Lung microvascular endothelial cell (primary cell): ENCODE measurements at regions not wholly inside any gene's neighbourhood (a gene's known extent, or its start where the extent isn't known, plus 50 kb on each side); places are given as distances from the start of the nearest gene placed in this dataset.

Experiments used
- DNase-seq, 2 donors: peaks; one replicate each; pipeline versions ENCODE4 v3.0.0 to v3.0.0-alpha.2; 2010; ENCODE audit warnings: low read depth in 2 of 2

DNA sequence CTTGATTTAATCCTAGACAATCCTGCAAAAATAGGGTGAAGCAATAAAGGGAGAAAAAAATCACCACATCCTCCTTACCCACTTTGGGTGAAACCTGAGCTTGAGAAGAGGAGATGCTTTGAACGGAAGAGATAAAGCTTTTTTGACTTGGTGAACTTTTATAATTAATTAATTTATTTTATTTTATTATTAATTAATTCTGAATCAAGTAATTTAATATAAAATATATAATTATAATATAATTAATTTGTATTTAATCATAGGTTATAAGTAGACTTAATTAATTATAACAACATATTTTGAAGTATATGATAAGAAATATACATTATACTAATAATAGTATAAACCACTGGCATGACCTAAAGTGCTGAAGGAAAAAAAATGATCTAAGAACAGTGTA lies 2164.8 kb downstream of the LRRC4C start:
- no peak for DNase-seq

DNA sequence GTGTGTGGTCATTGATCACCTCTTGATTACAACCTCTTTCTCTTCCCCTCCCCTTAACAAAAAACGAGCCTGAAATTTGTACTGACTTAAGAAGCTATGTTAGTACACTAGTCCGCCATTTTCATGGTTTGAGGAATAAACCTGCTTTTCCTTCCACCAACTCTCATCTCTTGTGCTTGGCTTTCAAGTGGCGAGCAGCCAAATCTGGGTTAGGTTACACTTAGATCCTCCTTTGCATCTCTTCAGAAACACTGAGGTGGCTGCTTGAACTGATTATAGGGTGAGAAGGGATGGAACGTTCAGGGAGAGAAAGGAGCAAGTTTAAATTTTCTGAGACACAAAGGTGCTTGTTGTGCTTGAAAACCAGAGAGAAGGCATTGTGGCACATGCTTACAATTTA lies 2171.4 kb downstream of the LRRC4C start:
- DNase-seq, result no peak

DNA sequence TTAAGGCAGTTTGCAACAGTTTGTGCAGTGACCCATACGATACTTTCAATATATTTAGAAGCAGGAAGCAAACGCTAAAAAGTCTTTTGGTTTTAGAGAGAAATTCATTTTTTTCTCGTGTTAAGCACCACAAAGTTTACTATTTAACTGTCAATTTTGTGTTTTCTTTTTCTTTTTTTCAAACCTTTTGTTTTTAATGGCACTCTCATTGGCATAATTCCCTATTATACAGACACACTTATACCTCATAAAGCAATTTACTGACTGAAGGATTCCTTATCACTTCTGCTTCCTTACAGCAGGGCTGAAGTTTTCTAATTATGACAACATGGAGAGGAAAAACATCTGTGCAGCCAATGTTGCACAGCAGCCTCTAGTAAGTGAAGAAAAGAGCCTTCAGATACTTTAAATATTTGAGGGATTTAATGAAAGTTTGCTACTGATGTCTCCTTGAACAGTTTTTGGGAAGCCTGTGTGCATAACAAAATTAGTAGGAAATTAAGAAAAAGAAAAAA lies 2191.2 kb downstream of the LRRC4C start:
- no peak for DNase-seq

DNA sequence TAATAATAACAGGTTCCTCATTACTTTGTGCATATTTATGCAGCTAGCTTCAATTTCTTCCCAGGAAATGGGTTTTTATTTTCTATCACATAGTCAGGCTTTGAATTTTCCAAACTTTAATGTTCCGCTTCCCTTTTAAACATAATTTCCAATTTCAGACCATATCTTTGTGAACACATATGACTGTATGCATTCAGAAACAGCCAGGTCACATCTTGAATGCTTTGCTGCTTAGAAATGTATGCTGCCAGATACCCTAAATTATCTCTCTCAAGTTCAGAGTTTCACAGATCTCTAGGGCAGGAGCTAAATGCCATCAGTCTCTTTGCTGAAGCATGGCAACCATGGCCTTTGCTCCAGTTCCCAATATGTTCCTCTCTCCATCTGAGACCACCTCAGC lies 2203.8 kb downstream of the LRRC4C start:
- DNase-seq, result no peak

DNA sequence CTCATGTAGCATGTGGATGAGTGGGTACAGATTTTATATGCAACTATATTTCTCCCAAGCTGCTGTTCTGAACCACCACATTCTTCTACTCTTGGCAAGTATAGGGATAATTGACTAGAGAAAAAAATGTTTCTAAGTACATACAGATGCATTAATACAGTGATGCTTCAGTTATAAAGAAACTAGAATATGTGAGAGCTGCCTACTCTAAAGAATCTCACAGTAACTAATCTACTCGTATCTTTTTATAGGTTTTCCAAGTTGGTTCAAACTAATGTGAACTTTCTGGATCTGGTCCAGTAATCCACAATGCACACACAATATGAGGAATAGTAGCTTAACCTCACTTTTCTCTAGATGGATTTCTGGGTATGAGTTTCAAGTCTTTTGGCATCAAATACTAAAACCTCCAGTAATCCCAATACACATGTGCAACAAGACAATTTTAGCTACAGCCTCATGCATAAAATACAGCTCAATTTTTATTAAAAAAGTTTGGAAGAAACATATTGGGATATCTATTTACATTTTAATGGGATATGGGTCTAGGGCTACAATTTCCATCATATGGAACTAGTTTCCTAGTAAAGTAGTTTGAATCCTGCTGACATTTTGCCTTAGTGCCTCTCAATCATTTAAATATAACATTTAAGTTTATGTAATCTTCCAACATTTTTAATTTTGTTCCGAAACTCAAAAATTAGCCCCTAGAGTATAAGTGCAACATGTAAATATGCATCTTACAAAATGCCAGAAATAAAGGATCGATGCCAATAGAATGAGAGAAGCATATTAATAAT lies 2209.7 kb downstream of the LRRC4C start:
- DNase-seq, result no peak

DNA sequence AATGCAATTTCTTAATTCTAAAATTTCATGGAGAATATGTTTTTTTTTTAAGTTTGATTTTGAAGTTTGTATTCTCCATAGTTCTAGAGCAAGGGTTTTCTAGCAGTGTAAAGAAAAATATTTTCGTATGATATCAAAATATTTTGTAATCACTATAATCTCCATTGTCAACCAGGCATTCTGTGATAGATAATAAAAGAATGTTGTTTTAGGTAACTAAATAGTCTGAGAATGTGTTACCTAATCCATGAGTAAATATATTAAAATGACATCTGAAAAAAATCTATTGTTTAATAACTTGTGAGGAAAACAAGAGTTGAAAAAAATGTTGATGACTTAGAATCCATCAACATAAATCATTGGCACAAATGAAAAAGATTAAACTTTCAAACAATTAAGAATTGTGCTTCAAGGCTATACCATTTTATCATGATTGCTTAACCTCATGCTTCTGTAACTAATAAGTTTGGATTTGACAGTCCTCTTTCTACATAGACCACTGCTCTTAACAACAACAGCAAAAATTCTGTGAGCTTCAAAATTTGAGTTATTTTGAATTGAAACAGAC lies 2211.8 kb downstream of the LRRC4C start:
- DNase-seq, result no peak

DNA sequence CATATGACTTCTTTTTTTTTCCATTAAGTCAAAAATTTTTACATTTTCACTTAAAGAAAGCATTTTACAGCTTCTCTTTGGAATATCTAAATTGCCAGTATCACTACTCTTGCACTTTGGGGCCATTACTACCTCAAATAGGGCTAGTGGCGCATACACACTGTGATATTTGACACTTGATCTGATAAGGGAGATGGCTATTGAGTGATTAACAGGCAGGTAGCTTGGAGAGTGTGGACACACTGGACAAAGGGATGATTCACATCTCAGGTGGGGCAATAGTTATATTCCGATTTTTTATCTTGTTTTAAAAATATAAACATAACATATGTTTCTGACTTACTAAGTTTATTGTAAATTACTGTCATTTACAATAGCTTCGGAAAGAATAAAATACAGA lies 2219.9 kb downstream of the LRRC4C start:
- DNase-seq, result no peak

DNA sequence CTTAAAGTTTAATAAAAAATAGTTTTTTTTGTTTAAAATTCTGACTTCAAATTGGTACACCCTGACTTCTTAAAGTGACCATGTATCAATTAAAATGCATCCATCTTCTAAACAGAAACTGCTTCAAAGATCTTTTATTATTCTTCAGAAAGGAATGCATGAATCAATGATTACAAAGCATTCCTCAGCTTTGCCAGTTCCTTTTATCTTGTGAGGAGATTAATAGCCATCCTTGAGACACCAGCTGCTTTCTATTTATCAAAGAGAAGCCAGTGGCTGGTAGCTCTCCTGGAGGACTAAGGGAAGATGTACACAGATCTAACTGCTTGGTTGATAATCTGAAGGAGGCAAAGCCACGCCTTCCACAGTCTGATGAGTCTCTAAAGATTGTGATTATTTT lies 2222.5 kb downstream of the LRRC4C start:
- DNase-seq, result no peak

DNA sequence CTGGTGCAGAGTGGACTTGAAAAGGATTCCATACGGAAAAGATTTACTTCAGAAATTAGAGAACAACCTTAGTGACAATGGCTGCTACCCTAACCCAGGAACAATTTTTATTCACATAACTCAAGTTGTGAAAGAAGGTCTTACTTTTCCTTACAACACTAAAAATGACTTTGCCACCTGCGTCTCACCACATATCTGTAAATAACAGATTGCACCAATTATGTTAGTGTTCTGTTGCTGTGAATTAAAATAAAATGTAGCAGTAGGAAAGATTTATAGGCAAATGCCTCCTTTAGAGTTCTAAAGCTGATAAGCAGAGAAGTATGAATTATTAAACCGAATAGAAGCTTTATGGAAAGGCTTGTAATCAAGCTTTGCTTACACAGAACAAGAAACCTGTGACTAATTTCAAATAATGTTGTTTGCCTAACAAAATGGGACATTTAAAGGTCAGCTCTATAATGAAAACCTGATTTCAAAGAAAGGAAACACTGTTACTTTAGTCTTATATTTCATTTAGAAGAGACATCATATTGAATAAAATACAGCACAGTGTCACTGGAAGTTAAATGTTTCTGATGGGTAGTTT lies 2237.8 kb downstream of the LRRC4C start:
- no peak for DNase-seq

DNA sequence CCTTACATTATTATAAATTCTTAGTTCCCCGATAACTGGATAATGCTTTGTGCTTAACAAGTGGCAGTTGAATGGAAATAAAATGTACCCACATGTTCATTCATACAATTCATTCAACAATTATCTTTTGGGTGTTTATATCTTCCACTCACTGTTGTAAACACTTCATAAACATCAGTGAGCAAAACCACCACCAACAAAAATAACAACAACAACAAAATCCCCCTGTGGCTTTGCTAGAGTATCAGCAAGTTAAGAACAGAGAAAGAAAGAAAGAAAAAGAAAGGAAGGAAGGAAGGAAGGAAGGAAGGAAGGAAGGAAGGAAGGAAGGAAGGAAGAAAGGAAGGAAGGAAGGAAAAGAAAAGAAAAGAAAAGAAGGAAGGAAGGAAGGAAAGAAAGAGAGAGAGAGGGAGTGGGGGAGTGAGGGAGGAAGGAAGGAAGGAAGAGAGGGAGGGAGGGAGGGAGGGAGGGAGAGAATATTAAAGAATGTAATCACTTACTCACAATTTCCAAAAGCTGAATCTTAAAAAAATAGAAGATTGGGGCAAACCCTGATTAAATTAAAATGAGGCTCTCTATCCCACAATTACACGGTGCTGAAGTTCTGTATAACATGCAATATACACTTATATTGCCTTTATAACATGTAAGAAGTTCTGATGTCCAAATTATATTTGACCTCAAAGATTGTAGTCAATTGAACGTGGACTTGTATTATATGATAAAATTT lies 2238.8 kb downstream of the LRRC4C start:
- DNase-seq, result no peak

DNA sequence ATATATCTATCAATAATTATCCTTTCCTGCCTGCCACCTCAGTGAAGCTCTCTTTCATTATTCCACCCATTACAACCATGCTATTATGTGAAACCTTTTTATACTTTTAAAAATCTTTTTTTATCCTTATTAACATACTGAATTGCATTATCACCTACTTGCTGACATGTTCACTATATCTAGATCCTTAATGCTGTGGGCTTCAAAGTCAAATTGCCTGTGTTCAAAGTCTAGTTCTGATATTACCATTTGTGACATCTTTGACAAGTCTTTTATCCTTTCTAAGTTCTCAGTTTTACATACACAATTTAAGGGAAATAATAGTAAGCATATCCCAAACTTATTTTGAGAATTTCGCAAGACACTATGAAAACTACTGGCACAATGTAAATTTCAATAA lies 2239.4 kb downstream of the LRRC4C start:
- DNase-seq, result no peak

DNA sequence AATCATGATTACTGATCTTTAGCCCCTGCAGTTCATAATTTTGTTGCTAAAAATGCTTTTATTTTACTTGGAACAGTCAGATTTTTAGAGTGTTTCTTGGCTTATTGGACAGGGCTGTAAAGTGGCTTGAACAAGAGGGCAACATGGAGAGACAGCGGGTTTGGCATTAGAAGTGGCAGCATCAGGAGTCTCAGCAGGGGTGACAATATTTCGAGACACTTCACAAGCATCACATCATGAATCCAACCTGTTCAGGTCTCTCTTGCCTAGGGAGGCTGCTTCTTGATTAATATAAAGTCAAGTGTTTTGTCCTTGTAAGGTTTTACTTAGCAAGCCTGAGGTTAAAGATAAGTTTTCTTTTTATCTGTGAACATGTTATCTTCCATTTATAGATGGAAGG lies 2249.5 kb downstream of the LRRC4C start:
- DNase-seq, result no peak

DNA sequence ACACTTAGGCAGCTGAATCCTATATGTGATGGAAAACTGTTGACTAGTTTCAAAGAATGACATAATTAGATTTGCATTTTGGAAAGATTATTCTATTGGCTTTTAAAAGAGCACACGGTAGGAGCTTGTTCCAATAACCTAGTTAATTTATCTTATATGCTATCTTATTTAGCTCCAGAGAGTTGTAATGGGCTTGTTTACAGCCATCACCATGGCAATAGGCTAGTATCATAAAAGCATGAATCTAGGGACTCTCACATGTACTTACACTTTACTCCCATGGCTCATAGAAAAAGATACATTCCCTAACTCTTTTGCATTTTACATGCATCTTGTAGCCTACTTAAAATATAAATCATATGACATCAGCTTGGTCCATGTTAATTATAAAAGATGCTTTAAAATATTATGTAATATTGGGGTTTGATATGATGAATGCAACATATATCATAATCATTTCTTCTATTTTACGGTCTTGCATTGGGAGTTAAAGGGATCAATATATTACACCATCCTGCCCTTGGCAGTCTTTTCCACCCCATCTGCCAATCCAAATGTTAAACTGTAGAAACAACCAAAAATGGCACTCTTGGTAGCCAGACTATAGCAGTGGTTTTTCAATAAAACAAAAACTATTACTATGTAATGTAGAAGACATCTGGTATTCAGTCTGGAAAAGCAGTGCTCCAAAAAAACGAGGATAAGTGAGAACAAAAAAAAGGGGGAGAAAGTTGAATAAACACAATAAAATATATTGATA lies 2254.0 kb downstream of the LRRC4C start:
- DNase-seq, result no peak

DNA sequence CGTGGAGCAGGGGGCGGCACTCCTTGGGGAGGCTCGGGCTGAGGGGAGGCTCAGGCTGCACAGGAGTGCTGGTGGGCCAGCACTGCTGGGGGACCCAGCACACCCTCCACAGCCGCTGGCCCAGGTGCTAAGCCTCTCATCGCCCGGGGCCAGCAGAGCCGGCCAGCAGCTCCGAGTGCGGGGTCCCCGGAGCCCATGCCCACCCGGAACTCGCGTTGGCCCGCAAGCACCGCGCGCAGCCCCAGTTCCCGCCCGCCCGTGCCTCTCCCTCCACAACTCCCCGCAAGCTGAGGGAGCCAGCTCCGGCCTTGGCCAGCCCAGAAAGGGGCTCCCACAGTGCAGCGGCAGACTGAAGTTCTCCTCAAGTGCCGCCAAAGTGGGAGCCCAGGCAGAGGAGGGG lies 2266.8 kb downstream of the LRRC4C start:
- no peak for DNase-seq

DNA sequence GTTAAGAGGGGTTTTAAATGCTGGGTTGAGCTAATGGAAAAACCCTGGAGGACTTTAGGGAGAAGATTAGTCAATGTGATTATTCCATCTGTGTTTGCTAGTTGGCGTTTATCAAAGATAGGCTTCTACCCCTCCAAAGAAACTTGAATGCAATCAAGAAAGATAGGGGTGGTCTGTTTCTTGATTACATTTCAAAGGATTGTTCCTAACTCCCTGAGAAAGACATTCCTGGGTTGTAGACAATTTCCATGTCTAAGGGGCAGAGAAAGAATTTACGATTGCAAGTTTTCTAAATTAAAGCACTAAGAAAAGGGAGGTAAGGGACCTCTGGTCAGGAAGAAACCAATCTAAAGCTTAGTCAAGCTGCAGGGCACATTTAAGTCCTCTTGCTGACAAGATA lies 2268.7 kb downstream of the LRRC4C start:
- DNase-seq, result no peak

DNA sequence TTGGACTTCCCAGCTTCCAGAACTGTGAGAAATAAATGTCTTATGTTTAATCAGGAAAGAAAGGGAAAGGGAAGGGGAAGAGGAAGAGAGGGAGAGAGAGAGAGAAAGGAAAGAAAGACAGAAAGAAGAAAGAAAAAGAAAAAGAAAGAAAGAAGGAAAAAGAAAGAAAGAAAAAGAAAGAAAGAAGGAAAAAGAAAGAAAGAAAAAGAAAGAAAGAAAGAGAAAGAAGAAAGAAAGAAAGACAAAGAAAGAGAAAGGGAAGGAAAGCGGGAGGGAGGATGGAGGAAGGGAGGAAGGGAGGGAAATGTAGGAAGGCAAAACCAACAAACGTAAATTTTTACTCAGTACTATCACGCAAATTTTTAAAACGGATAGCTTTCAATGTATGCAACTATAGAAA lies 2281.8 kb downstream of the LRRC4C start:
- DNase-seq, result no peak

DNA sequence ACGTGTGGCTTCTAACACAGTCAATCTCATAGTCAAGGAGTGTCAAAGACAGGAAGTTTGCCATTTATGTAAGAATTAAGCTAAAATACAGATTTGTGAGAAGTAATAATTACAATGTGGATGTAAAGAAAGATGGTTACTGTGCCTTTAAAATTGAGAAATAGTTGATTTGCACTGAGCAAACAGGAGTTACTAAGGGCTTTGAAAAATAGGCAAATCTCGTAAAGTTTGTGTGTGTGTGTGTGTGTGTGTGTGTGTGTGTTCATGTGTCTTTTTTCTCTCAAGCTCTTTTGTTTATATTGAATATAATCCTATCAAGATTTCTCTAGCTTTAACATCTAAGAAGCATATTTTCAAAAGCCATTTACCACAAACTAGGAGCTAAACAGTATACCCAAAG lies 2284.5 kb downstream of the LRRC4C start:
- DNase-seq, result no peak

DNA sequence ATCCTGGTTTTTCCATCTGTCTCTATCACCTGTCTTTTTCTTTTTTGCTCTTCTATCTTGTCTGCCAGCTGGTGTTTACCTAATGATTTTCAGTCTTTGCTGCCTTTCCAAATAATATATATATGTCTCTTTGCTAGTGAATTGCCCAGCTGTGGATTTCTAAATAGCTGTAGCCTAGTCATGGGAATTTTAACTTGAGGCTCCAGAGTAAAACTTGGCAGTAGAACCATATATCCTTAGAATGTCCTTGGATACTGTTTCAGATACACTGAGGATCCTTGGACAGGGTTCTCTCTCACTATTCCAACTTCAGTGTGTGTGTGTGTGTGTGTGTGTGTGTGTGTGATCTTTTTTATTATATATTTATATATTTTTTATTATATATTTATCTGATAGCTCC lies 2285.3 kb downstream of the LRRC4C start:
- no peak for DNase-seq

DNA sequence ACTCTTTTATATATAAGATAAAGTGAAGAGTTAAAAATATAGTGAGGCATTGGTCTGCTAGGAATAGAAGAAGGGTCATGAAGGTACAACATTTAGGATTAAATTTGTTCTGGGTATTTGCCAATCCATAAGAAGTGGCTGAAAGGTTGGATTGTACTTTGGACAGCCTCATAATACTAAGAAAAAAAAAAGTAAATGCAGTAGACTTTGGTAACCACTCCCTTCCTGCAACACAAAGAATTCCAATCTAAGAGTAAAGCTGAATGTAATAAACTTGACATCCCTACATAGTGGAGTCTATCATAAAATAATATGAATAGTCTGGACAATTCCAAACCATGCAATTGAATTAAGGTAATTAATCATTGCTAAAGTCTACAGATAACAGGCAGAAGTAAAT lies 2294.4 kb downstream of the LRRC4C start:
- DNase-seq, result no peak

DNA sequence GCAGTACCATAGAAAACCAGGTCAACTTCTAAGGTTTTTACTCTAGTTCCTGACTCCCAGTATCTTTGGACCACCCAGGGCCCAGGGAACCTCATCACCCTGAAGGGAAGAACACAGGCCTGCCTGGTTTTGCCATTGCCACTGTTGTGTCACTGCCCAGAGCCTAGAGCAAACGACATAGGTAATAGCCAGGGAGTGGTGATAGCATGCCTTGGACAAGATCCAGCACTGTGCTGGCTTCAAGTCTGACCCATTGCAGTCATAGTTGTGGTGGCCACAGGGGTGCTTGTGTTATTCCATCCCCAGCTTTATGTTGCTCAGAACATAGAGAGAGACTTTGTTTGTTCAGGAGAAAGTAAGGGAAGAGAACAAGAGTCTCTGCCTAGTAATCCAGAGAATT lies 2310.2 kb downstream of the LRRC4C start:
- DNase-seq, result no peak

DNA sequence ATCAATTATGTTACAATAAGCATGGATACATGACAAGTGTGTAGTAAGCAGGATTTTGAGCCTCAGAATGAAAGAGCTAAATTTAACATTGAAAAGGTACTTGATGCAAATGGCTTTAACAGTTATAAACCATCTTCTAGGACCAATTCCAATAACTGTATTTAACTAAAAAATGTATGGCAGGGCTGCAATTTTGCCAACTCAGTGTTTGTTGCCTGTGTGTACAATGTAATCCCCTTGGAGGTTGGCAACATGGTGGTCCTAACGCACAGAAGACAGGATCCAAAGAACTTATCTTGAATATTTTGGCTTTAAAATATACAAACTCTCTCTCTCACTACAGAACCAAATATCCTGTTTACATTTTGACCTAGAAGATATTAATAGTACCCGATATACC lies 2314.1 kb downstream of the LRRC4C start:
- no peak for DNase-seq
